Activated CD4-positive, alpha-beta T cell treated with anti-CD3 and anti-CD28 coated beads, Interleukin-2, Interleukin-4, amounts not matched to agents 100 ng/mL and 50 ng/mL, durations not matched to agents 16 hours and 8 hours (primary cell): ENCODE measurements at regions not wholly inside any gene's neighbourhood (a gene's known extent, or its start where the extent isn't known, plus 50 kb on each side); places are given as distances from the start of the nearest gene placed in this dataset.
"Not testable (repeated sequence)": the region's sequence is repeated elsewhere in the genome, so short reads cannot be mapped to it uniquely, and the experiment has no call there.

ENCODE experiments used
- DNase-seq: peaks from one replicate; pipeline ENCODE4 v3.0.0-alpha.2; 2020; ENCODE audit warnings: low spot score

DNA sequence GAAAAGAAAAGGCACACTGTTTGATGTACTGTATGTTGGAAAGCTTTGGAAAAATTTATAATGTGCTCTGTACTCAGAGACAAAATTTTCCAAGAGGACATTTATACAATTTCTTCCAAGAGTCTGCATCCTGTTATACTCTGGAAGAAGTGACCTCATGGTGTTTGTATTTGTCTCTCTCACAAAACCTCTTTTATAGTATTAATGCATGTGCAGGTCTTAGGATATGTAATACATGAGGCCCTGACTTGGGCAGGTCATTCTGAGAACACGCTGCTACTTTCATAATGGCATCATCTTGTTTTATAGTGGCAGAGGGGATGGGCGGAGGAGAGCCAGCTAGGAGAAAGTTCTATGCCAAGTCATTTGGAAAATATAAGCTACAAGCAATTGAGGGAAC lies 72.0 kb upstream of the P3H2 start:
- DNase-seq: no peak

DNA sequence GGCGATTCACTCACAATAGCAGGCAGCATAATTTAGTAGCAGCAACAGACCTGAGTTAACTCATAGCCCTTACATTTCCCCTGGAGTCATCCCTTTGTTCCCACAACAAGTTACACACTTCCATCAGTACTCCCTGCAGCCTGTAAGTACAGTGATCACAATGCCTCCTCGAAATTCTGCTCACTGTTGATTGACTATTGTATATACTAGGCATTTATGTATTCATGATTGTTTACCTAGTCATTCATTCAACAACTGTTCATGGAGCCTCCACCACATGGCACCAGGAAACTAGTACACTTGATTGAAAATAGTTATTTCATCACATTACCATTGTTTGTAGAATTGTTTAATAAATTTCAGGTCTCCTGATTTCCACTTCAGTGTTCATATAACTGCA lies 71.4 kb upstream of the P3H2 start:
- no peak for DNase-seq

DNA sequence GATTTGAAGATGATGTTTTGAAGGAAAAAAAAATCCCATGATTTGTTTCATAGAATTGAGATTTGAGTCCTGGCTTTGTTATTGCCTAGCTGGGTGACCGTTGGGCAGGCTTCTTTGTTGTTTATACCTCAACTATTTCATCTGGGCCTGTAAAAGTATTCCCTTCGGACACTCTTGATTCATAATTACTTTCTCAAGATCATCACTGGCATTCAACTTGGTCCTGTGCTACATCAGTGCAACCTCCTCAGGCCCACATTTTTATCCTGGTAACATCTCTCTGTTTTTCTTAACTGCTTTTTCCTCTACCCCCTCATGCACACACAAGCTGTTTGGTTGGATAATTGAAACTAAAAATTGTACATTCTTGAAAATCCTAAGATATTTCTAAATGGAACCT lies 67.5 kb upstream of the P3H2 start:
- no peak for DNase-seq

DNA sequence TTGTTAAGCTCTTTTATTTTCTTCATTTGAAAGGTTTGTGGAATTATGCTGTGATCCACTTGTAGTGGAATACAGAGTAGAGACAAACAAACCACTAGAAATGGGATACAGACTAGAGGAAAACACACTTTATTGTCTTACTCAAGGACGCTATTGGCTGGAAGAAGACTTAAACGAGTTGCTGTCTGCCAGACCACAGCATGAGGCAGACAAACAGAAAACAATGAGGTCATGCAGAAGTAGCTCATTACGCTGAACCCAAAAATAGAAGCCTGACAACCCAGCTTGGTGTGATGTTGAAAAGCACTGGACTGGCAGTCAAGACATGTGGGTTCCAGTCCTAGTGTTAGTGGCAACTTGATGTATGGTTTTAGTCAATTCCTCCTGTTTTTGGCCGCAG lies 62.4 kb upstream of the P3H2 start:
- no peak for DNase-seq

DNA sequence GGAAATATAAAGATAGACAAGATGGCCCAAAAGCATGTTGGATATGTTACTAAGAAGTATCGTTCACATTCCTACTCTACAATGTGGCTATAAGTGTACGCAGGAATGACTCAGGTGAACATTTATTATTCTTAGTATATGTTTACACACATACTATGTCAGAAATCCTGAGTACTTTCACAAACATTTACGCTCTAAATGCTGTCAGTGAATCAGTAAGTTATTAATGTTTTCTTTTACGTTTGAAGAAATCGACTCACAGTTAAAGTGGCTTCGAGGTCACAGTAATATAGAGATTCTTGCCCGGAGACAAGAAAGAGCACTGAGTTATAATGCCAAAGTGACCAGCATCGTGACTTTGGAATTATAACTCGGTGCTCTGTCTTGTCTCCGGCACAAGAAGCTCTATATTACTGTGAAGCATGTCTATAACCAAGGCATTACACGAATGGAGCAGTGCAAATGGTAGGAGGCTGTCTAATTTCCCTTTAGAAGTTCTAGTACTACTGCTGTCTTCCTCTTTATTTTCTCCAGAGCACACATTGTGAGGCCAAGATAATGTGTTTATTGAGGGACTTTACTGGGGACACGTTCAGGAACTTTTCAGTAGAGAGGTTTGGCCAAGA lies 61.8 kb upstream of the P3H2 start:
- no peak for DNase-seq

- no peak for DNase-seq
Measured at GRCh38 chr3:190180268-190180667, 59.6 kb upstream of the P3H2 start.

GRCh38 chr3:190178779-190179178 lies 58.1 kb upstream of the P3H2 start:
- DNase-seq: no peak

- DNase-seq: not testable (repeated sequence)
Measured at GRCh38 chr3:190176933-190177525, 56.3 kb upstream of the P3H2 start.

GRCh38 chr3:190176106-190176505 lies 55.4 kb upstream of the P3H2 start:
- not testable (repeated sequence) for DNase-seq

DNA sequence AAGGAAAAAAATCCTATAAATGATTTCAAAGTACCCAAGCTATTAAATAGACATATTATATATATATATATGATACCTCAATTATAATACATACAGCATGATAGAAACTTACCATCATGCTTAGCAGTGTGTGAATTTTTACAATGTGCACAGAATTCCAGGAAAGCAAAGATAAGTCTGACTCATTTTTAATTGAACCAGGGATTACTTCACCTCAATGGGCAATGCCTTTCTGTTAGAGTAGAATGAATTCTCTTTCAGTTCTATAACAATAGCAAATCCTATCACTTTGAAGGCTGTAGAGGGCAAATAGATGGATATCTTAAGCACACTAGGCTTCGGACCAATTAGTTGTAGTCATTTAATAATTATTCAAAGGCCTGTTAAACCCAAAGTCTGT lies 54.8 kb upstream of the P3H2 start:
- DNase-seq: no peak

- DNase-seq: no peak
Measured at GRCh38 chr3:190174471-190174870, 53.8 kb upstream of the P3H2 start.

GRCh38 chr3:190173426-190173825 lies 52.7 kb upstream of the P3H2 start:
- no peak for DNase-seq

- no peak for DNase-seq
Measured at GRCh38 chr3:190172751-190173150, 52.1 kb upstream of the P3H2 start.
